Caco-2 (cell line): ENCODE measurements at regions not wholly inside any gene's neighbourhood (a gene's known extent, or its start where the extent isn't known, plus 50 kb on each side); places are given as distances from the start of the nearest gene placed in this dataset.

Source experiments
- BruUV-seq: library from RNA; stranded (reverse); fragments of 400-500 nt; replicated peaks from 2 replicates; lab custom pipeline; 2021; lab: Mats Ljungman, UMichigan
- CTCF ChIA-PET: fragments of 300-600 bp; sonication (Branson Sonifier 250); formaldehyde crosslinking; loops from one replicate; lab custom pipeline; 2022; ENCODE audit warnings: antibody characterized with exemption; lab: Charles Lee
- POLR2A ChIA-PET: fragments of 300-600 bp; sonication (Branson Sonifier 250); formaldehyde crosslinking; loops from one replicate; lab custom pipeline; 2022; ENCODE audit warnings: antibody characterized with exemption; lab: Charles Lee
- DNase-seq, 2 experiments: peaks; one replicate each; pipeline versions ENCODE4 v3.0.0 to v3.0.0-alpha.2; 2020 to 2022
- H3K27me3 ChIP-seq: replicated peaks from 2 replicates; pipeline ENCODE4 v1.6.0; 2011; ENCODE audit warnings: low read length; ENCODE audit not compliant: control insufficient read depth, insufficient read depth
- H3K36me3 ChIP-seq: 2 replicates; pipeline ENCODE4 v1.5.1; 2011; ENCODE audit warnings: low read length; ENCODE audit not compliant: control insufficient read depth, insufficient read depth
- H3K4me1 ChIP-seq: fragments of 250-450 bp; sonication (Bioruptor Pico); 2 replicates; pipeline ENCODE4 v1.5.1; 2020; ENCODE audit warnings: mild to moderate bottlenecking
- H3K4me3 ChIP-seq: 2 replicates; pipeline ENCODE4 v1.5.1; 2011; ENCODE audit warnings: low read depth, mild to moderate bottlenecking, control low read depth, low read length
- H3K9me3 ChIP-seq: fragments of 250-450 bp; sonication (Bioruptor Pico); 2 replicates; pipeline ENCODE4 v1.5.1; 2020; ENCODE audit warnings: mild to moderate bottlenecking, moderate library complexity
- H3K27ac Mint-ChIP-seq: one replicate; pipeline ENCODE4 v1.8.0; 2022; ENCODE audit warnings: mixed read lengths; ENCODE audit not compliant: unreplicated experiment
- H3K27me3 Mint-ChIP-seq: one replicate; pipeline ENCODE4 v1.8.0; 2022; ENCODE audit warnings: mixed read lengths; ENCODE audit not compliant: insufficient read depth, unreplicated experiment
- H3K36me3 Mint-ChIP-seq: one replicate; pipeline ENCODE4 v1.8.0; 2022; ENCODE audit warnings: mild to moderate bottlenecking, mixed read lengths; ENCODE audit not compliant: insufficient read depth, unreplicated experiment
- H3K4me1 Mint-ChIP-seq: one replicate; pipeline ENCODE4 v1.8.0; 2022; ENCODE audit warnings: low read depth, mixed read lengths; ENCODE audit not compliant: unreplicated experiment
- H3K4me3 Mint-ChIP-seq: one replicate; pipeline ENCODE4 v1.8.0; 2022; ENCODE audit warnings: mild to moderate bottlenecking, moderate library complexity, mixed read lengths; ENCODE audit not compliant: unreplicated experiment
- H3K9me3 Mint-ChIP-seq: one replicate; pipeline ENCODE4 v1.8.0; 2022; ENCODE audit warnings: mixed read lengths; ENCODE audit not compliant: unreplicated experiment
- intact Hi-C: fragments of 100-400 bp; cut with micrococcal nuclease; formaldehyde crosslinking; loops from one replicate; pipeline ENCODE4 v1.10.0; 2022; ENCODE audit not compliant: unreplicated experiment
- TF ChIP-seq, protein P1 (sequence below), 2 experiments: fragments of 200-600 bp in 1 of 2; IDR thresholded peaks; 1 replicate in 1 of 2; 2 replicates in 1 of 2; pipeline versions ENCODE4 v1.5.1 to v1.8.0; 2011 to 2022; ENCODE audit warnings: antibody characterized with exemption in 1 of 2, control low read depth in 1 of 2, inconsistent platforms in 1 of 2, low read depth in 1 of 2, low read length in 1 of 2, mild to moderate bottlenecking in 1 of 2, moderate library complexity in 1 of 2; ENCODE audit not compliant: insufficient read depth in 1 of 2, severe bottlenecking in 1 of 2, unreplicated experiment in 1 of 2

DNA sequence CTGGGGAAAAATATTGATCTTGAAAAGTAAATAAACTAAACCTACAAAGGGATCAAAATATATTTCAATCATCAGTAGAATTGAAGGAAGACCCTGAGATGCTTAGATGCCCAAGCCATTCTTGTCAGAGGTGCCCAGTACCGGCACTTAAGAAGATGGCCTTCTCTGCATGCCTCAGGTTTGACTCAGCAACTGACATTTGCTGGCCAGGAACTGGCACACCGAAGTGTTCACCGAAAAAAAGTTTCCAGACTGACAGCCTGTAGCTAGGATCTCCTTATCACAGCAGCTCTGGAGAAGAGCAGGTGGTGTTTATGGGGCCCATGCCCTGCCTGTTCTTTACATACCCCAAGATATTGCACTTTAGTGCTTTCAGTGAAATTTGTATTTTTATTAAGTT, 203.2 kb downstream of the MOXD1 start:
- CTCF ChIA-PET, result no interaction called here
- POLR2A ChIA-PET, result no interaction called here
- Mint-ChIP-seq H3K36me3 (no peaks in the 10 kb centered on the region), H3K4me1 (no peaks in the 10 kb centered on the region), H3K27ac (no peak overlapping the region), H3K27me3 (no peaks in the 10 kb centered on the region), H3K4me3 (no peak overlapping the region), H3K9me3 (no peaks in the 10 kb centered on the region)
- H3K4me1 ChIP-seq, result no peaks in the 10 kb centered on the region
- no peaks in the 10 kb centered on the region for H3K36me3 ChIP-seq
- no peaks in the 10 kb centered on the region for H3K9me3 ChIP-seq
- no TSS peak for BruUV-seq
- TF ChIP-seq, protein P1, sequence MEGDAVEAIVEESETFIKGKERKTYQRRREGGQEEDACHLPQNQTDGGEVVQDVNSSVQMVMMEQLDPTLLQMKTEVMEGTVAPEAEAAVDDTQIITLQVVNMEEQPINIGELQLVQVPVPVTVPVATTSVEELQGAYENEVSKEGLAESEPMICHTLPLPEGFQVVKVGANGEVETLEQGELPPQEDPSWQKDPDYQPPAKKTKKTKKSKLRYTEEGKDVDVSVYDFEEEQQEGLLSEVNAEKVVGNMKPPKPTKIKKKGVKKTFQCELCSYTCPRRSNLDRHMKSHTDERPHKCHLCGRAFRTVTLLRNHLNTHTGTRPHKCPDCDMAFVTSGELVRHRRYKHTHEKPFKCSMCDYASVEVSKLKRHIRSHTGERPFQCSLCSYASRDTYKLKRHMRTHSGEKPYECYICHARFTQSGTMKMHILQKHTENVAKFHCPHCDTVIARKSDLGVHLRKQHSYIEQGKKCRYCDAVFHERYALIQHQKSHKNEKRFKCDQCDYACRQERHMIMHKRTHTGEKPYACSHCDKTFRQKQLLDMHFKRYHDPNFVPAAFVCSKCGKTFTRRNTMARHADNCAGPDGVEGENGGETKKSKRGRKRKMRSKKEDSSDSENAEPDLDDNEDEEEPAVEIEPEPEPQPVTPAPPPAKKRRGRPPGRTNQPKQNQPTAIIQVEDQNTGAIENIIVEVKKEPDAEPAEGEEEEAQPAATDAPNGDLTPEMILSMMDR (IDR thresholded peaks at IDR 0.05; ENCODE audit: insufficient read depth in 1 of 2, low read depth in 1 of 2, low read length in 1 of 2, severe bottlenecking in 1 of 2, unreplicated experiment in 1 of 2), result no peak
- no peaks in the 10 kb centered on the region for H3K27me3 ChIP-seq
- intact Hi-C loops, result no loop called here
- no peak for DNase-seq
- H3K4me3 ChIP-seq, result no peak overlapping the region

DNA sequence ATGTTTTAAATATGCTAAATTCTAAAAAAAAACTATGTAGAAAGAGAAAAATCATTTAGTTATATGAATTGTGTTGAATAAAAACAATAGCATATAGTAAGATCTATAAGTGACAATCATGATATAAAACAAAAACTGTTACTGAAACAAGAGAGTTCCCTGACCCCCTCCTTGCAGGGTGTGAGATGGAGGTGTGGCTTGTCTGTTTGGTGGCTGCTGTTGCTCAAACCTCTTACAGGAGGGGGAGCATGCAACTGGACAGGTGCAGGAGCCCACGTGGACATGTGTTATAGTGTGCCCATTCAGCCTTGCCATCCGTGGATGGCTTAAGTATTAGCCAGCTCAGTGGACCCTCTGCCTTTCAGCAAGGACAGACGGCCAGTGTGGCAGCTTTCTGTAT, 206.7 kb downstream of the MOXD1 start:
- no TSS peak for BruUV-seq
- ChIA-PET CTCF (no interaction called here), POLR2A (no interaction called here)
- H3K9me3 Mint-ChIP-seq, result no peaks in the 10 kb centered on the region
- no peak for DNase-seq
- no peaks in the 10 kb centered on the region for H3K36me3 Mint-ChIP-seq
- H3K27me3 Mint-ChIP-seq, result no peaks in the 10 kb centered on the region
- no peak overlapping the region for H3K27ac Mint-ChIP-seq
- intact Hi-C loops, result no loop called here
- no peak overlapping the region for H3K4me3 Mint-ChIP-seq
- no peaks in the 10 kb centered on the region for H3K9me3 ChIP-seq
- H3K4me1 Mint-ChIP-seq, result no peaks in the 10 kb centered on the region
- no peaks in the 10 kb centered on the region for H3K4me1 ChIP-seq
- H3K27me3 ChIP-seq, result no peaks in the 10 kb centered on the region
- no peaks in the 10 kb centered on the region for H3K36me3 ChIP-seq
- H3K4me3 ChIP-seq, result no peak overlapping the region
- TF ChIP-seq, protein P1 (IDR thresholded peaks at IDR 0.05; ENCODE audit: insufficient read depth in 1 of 2, low read depth in 1 of 2, low read length in 1 of 2, severe bottlenecking in 1 of 2, unreplicated experiment in 1 of 2), result no peak

DNA sequence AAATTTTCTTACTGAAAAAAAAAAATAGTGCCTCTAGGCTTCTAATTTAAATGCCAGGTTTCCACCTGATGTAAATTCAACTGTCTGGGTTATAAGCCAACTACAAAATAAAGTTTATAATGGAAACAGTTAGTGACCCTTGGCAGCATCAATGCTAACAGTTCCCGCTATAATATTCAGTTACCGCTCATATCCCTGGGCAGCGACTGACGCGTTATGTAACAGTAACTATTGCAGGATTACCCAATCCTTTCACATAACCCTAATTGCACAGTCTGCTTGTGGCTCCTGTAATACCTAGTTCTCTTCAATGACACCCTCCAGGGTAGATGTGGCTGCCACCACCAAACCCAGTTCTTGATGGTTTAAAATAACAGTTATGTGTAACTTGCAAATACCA, 208.6 kb downstream of the MOXD1 start:
- no peak for DNase-seq
- ChIA-PET CTCF (no interaction called here), POLR2A (no interaction called here)
- Histone ChIP-seq H3K27me3 (no peaks in the 10 kb centered on the region), H3K36me3 (no peaks in the 10 kb centered on the region), H3K4me1 (no peaks in the 10 kb centered on the region), H3K9me3 (no peaks in the 10 kb centered on the region), H3K4me3 (no peak overlapping the region)
- Mint-ChIP-seq H3K4me3 (no peak overlapping the region), H3K4me1 (no peaks in the 10 kb centered on the region), H3K27ac (no peak overlapping the region), H3K27me3 (no peaks in the 10 kb centered on the region), H3K9me3 (no peaks in the 10 kb centered on the region), H3K36me3 (no peaks in the 10 kb centered on the region)
- intact Hi-C loops, result no loop called here
- no TSS peak for BruUV-seq
- TF ChIP-seq, protein P1 (IDR thresholded peaks at IDR 0.05; ENCODE audit: insufficient read depth in 1 of 2, low read depth in 1 of 2, low read length in 1 of 2, severe bottlenecking in 1 of 2, unreplicated experiment in 1 of 2), result no peak
